ENCODE measurements at regions not wholly inside any gene's neighbourhood (a gene's known extent, or its start where the extent isn't known, plus 50 kb on each side); places are given as distances from the start of the nearest gene placed in this dataset.

- DNase-seq, result no peak
Measured at GRCh38 chr4:164440199-164440598, 313.7 kb upstream of the SMIM31 start.

GRCh38 chr4:164441109-164441508 lies 312.8 kb upstream of the SMIM31 start:
- no peak for DNase-seq

DNA sequence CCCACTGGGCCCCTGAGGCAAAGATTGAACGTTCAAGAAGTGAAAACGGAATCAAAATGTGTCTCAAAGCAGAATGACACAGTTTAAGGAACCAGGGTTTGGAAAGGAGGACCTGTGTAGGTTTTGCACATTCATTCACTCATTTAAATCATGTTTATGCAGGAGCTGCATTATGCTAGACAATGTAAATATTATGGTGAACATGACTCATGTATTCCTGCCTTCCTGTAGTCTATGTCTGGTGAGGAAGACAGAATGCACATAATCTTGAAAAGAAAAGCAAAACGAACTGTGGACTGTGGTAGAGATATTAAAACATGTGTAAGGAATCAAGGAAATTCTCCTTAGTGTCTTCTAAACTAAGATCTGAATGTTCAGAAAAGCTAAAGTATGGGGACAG lies 311.8 kb upstream of the SMIM31 start:
- no peak for DNase-seq

GRCh38 chr4:164446516-164446915 lies 307.4 kb upstream of the SMIM31 start:
- no peak for DNase-seq

DNA sequence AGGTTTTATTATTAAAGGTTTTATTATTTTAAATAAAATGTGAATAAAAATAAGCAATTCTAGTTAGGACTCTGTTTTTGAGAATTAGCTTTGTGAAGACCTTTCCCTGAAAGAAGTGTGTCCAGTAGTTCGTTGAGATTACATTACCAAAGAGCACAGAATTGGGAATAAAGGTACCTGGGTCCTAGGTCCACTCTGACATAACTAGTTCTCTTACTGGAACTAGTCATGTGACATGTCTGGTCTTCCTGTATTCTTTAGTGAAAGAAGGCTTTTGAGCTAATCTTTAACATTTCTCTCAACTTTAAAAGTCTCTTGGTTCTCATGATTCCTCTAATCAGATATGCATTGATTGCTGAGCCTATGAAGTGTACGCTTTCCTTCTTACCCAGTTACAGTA lies 292.0 kb upstream of the SMIM31 start:
- DNase-seq, result no peak

DNA sequence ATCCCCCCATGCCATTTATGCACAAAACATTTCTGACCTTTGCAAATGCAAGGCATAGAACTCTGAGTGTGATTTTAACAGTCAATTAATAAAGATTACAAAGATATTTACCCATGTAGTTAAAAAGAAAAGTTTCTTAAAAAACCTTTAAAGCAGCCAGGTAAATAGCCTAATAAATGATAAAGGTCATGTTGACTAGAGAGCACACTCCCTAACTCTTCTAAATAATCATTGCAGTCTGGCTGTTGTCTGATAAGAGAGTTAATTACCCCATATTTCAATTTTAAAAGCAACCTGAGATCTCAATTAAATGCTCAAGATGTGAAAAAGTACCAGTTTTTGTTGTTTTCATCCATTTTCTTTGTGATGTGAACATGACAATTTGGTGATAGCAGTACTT lies 291.5 kb upstream of the SMIM31 start:
- no peak for DNase-seq

- DNase-seq, result no peak
Measured at GRCh38 chr4:164464313-164464712, 289.6 kb upstream of the SMIM31 start.

GRCh38 chr4:164467493-164467892 lies 286.4 kb upstream of the SMIM31 start:
- DNase-seq, result no peak

- DNase-seq, result no peak
Measured at GRCh38 chr4:164481306-164482091, 272.4 kb upstream of the SMIM31 start.

DNA sequence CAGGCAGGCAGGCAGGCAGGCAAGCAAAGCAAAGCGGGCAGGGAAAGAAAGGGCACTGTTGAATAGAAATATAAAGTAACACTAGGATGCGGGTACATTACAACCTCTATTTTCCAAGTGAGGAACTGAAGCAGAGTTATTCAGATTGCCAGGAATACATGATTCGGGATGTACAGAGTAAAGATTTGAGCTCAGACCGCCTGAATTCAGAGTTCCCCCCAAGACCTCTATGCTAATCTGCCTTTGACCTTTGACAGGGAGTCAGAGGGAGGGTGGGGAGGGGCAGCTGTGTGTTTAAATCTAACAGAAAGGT lies 271.9 kb upstream of the SMIM31 start:
- no peak for DNase-seq

DNA sequence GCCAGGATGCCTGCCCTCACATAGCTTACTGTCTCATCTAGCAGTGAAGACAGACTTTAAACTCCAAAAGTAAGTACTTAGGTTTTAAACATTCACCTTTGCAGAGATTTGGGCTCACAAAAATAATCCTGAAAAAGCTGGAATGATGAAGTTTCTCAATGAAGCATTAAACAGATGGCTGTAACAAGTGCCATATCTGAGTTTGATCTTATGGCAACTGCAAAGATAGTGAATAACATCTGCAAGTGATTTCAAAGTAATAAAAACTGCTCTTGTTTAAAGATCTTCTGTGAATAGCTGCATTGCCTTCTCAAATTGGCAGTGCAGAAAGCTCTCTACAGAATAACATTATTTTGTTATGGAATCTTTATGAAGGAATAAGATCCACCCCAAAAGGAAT lies 271.2 kb upstream of the SMIM31 start:
- DNase-seq, result no peak

DNA sequence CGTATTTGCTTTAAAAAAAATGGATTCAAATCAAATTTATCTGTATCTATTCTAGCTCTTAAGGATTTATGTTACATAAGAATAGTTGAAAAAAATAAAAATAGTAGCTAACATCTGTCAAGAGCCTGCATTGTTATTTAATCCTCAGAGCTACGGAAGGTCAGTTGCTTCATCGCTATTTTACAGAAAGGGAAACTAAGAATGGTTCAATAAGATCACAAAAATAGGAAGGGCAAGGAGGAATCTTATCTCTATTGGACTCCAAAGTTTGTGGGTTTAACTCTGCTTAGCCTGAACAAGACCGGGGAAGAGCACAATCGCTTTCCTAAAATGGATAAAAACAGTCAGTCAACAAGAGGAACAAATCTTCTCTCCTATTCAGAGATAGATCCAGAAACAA lies 270.2 kb upstream of the SMIM31 start:
- DNase-seq, result no peak

DNA sequence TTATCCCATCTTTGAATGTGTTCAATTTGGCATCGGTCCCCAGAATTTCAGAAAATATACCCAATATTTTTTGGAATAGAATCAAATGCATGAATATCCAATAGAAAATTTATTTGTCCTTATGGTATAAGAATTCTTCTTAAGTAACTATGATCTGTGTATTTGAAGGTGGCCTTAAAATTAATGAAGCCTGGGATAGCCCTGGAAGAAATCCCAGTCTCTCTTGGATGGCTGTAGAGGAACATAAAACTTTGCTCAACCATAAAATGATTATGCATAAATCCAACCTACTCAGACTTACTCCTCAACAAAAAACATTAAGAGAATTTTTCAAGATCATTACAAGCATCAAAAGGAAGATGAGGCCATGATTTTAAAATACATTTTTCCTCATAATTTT lies 269.4 kb upstream of the SMIM31 start:
- DNase-seq, result no peak

DNA sequence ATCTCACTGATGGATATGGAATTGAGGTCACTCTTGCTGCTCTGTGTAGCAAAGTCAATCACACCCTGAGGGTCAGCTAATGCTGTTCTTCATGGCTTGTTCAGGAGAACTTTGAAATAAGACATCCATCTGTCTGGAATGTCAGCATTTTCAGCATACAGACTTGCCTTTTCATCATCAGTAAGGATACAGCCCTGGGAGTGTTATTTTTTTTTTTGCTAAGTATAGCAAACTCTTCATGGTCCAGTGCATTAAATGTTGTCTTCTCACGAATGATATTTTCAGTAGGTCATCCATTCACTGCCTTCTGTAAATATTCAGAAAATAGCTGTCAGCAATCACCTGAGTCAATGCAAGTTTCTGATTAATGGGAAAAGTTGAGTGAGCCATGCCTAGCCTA lies 268.8 kb upstream of the SMIM31 start:
- no peak for DNase-seq

- no peak for DNase-seq
Measured at GRCh38 chr4:164488114-164488513, 265.8 kb upstream of the SMIM31 start.

GRCh38 chr4:164501074-164501473 lies 252.9 kb upstream of the SMIM31 start:
- DNase-seq, result no peak

GRCh38 chr4:164503874-164504273 lies 250.1 kb upstream of the SMIM31 start:
- DNase-seq, result no peak

DNA sequence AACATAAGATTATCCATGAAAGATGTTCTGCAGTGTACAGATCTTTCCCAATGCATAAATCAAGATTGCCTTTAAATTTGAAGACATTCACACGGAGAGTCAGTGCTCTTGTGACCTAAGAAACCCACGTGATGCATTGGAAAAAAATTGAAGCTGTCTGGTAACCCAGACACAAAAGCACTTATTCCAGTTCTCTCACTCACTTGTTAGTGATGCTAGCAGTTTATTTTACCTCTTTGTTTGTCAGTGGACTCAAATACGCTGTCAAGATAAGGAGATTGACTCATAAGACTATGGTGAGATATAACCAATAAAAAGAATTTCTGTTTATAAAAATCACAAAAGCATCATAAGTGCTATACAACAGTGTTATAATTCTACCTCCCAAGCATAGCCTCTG lies 245.8 kb upstream of the SMIM31 start:
- DNase-seq, result no peak

GRCh38 chr4:164508771-164509170 lies 245.2 kb upstream of the SMIM31 start:
- DNase-seq, result no peak

DNA sequence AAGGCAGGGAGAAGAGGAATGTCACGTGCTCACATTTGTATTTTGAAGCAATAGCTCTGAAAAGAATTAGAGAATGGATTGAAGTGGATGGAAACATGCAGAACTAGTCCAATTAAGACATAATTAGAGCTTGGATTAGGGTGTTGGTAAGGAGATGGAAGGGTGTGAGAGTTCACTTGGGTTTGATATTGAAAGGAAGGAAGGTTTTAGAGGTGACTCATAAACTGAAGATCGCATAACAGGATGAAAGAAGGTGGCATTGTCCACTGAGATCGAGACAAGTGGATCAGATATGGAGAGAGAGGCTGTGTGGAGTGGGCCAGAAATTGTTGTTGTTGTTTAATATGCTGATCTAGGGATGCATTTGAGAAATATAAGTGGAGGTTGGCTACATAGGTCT lies 244.0 kb upstream of the SMIM31 start:
- DNase-seq, result no peak

- no peak for DNase-seq
Measured at GRCh38 chr4:164512124-164512523, 241.8 kb upstream of the SMIM31 start.

DNA sequence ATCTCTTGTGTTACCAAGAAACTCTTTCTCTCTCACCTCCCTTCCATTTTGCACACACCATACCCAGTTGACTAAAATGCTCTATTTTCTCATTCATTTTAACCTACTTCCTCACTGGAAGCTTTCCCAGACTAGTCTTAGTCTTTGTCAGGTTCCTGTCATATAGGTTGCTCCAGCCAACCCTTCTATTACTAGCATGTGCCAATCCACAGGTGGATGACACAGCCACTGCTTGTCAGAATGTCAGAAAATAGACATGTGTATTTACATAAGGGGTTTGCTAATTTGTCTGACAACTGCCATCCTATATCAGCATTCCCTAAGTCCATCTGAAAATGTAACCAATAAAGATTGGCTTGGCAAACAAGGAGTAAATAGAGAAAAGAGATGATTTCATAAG lies 239.2 kb upstream of the SMIM31 start:
- no peak for DNase-seq

DNA sequence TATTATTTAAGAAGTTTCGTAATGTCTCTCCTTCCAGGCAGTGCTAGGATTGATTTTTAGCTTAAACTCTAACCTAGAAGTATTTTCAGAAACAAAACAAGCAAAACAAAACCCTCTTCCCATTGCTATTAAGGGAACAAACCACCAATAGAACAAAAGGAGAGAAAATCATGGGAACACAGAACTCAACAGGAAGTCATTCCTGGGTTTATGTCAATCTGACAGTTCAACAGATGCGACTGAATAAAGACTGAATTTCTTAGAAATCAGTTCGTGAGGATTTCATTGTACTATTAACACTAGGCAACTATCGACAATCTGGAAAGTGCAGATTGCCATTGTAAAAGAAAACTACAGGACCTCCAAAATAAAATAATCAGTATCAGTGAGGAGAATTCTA lies 229.1 kb upstream of the SMIM31 start:
- no peak for DNase-seq

DNA sequence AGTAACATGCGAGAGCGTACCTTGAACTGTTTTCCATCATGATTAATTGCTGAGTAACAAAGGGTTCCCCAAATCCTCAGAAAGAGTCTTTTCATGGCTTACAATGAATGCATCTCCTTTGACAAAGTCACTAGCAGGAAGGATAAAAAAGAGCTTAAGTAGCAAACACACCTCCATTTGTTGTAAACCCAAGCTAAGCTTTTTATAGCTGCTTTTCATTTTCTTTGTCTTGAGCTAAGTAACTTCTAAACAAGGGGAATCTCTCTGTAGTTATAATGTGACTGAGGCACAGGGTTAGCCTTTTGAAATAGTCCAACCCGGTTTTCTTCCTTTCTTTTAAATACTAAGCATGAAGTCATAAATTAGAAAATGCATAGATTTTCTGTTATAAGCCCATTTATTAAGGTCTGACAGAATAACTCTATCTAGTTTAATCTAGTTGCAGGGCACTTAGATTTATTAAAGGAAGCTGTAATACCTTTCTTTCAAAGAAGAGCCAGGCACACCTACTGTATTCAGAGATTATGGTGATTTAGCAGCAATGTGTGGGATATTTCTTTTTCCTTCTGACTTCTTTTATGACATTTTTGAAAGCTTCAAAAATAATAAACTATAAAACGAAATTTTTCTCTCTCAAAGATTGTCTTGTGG lies 226.9 kb upstream of the SMIM31 start:
- DNase-seq, result no peak

- DNase-seq, result no peak
Measured at GRCh38 chr4:164529058-164529457, 224.9 kb upstream of the SMIM31 start.

Data from activated T-cell treated with anti-CD3 and anti-CD28 coated beads, Interleukin-2, amount 50 U/mL, for 1 hour (primary cell).